ENCODE measurements at regions not wholly inside any gene's neighbourhood (a gene's known extent, or its start where the extent isn't known, plus 50 kb on each side); places are given as distances from the start of the nearest gene placed in this dataset.

- peaks cover 0 to 16% (median 0%) of the 10 kb centered on the region in 5 experiments for H3K9me3 ChIP-seq (ENCODE audit: control extremely low read depth in 1 of 5, control insufficient read depth in 4 of 5, insufficient read depth in 2 of 5, low read depth in 1 of 5, low read length in 4 of 5)
- CTCF ChIA-PET = no interaction called here
- no peak overlapping the region for H3K27ac ChIP-seq (ENCODE audit: insufficient read depth in 1 of 2, low read depth in 1 of 2, low read length in 2 of 2, poor library complexity in 1 of 2, severe bottlenecking in 2 of 2)
- POLR2A ChIA-PET = no interaction called here
- 95% methylated on average over 44 of the region's 45 CpGs for WGBS (ENCODE audit: insufficient coverage)
- peaks cover 0 to 32% (median 2%) of the 10 kb centered on the region in 5 experiments for H3K27me3 ChIP-seq (replicated peaks in 2 of 5; ENCODE audit: control insufficient read depth in 4 of 5, insufficient read depth in 5 of 5, low read length in 4 of 5)
- DNase-seq = no peak
- H3K36me3 ChIP-seq (ENCODE audit: control insufficient read depth in 4 of 4, insufficient read depth in 4 of 4, low read length in 3 of 4) = no peaks in the 10 kb centered on the region
- H3K4me3 ChIP-seq (ENCODE audit: control insufficient read depth in 1 of 7, extremely low read depth in 1 of 7, insufficient read depth in 4 of 7, low read depth in 2 of 7, low read length in 6 of 7) = no peak overlapping the region
- H3K4me1 ChIP-seq (ENCODE audit: control extremely low read depth in 1 of 4, control insufficient read depth in 4 of 4, insufficient read depth in 4 of 4, low read length in 3 of 4) = no peaks in the 10 kb centered on the region
These were observed 280.1 kb downstream of the NPHP4 start for GRCh38 chr1:5711956-5712645.

- Histone ChIP-seq H3K4me3 (ENCODE audit: control insufficient read depth in 1 of 7, extremely low read depth in 1 of 7, insufficient read depth in 4 of 7, low read depth in 2 of 7, low read length in 6 of 7) (no peak overlapping the region), H3K4me1 (ENCODE audit: control extremely low read depth in 1 of 4, control insufficient read depth in 4 of 4, insufficient read depth in 4 of 4, low read length in 3 of 4) (no peaks in the 10 kb centered on the region), H3K9me3 (ENCODE audit: control extremely low read depth in 1 of 5, control insufficient read depth in 4 of 5, insufficient read depth in 2 of 5, low read depth in 1 of 5, low read length in 4 of 5) (peaks cover 0 to 16% (median 0%) of the 10 kb centered on the region in 5 experiments), H3K27me3 (replicated peaks in 2 of 5; ENCODE audit: control insufficient read depth in 4 of 5, insufficient read depth in 5 of 5, low read length in 4 of 5) (peaks cover 0 to 22% (median 0%) of the 10 kb centered on the region in 5 experiments), H3K36me3 (ENCODE audit: control insufficient read depth in 4 of 4, insufficient read depth in 4 of 4, low read length in 3 of 4) (no peaks in the 10 kb centered on the region), H3K27ac (ENCODE audit: insufficient read depth in 1 of 2, low read depth in 1 of 2, low read length in 2 of 2, poor library complexity in 1 of 2, severe bottlenecking in 2 of 2) (no peak overlapping the region)
- 94% methylated on average over 7 of the region's 7 CpGs for WGBS (ENCODE audit: insufficient coverage)
- no peak for DNase-seq
- ChIA-PET POLR2A (no interaction called here), CTCF (no interaction called here)
These were observed 281.1 kb downstream of the NPHP4 start for GRCh38 chr1:5711079-5711478.

- no peak overlapping the region for H3K27ac ChIP-seq (ENCODE audit: insufficient read depth in 1 of 2, low read depth in 1 of 2, low read length in 2 of 2, poor library complexity in 1 of 2, severe bottlenecking in 2 of 2)
- peaks cover 0 to 21% (median 0%) of the 10 kb centered on the region in 5 experiments for H3K27me3 ChIP-seq (replicated peaks in 2 of 5; ENCODE audit: control insufficient read depth in 4 of 5, insufficient read depth in 5 of 5, low read length in 4 of 5)
- peaks cover 0 to 7% (median 0%) of the 10 kb centered on the region in 5 experiments for H3K9me3 ChIP-seq (ENCODE audit: control extremely low read depth in 1 of 5, control insufficient read depth in 4 of 5, insufficient read depth in 2 of 5, low read depth in 1 of 5, low read length in 4 of 5)
- 79% methylated on average over 3 of the region's 3 CpGs for WGBS (ENCODE audit: insufficient coverage)
- POLR2A ChIA-PET = no interaction called here
- H3K36me3 ChIP-seq (ENCODE audit: control insufficient read depth in 4 of 4, insufficient read depth in 4 of 4, low read length in 3 of 4) = no peaks in the 10 kb centered on the region
- DNase-seq = peak; percentile 7 to 25 (median 8)
- no peak overlapping the region for H3K4me3 ChIP-seq (ENCODE audit: control insufficient read depth in 1 of 7, extremely low read depth in 1 of 7, insufficient read depth in 4 of 7, low read depth in 2 of 7, low read length in 6 of 7)
- CTCF ChIA-PET = no interaction called here
- no peaks in the 10 kb centered on the region for H3K4me1 ChIP-seq (ENCODE audit: control extremely low read depth in 1 of 4, control insufficient read depth in 4 of 4, insufficient read depth in 4 of 4, low read length in 3 of 4)
These were observed 282.2 kb downstream of the NPHP4 start for GRCh38 chr1:5709976-5710375.

- WGBS (ENCODE audit: insufficient coverage) = 90% methylated on average over 3 of the region's 6 CpGs
- Histone ChIP-seq H3K27ac (ENCODE audit: insufficient read depth in 1 of 2, low read depth in 1 of 2, low read length in 2 of 2, poor library complexity in 1 of 2, severe bottlenecking in 2 of 2) (no peak overlapping the region), H3K4me3 (ENCODE audit: control insufficient read depth in 1 of 7, extremely low read depth in 1 of 7, insufficient read depth in 4 of 7, low read depth in 2 of 7, low read length in 6 of 7) (no peak overlapping the region), H3K4me1 (ENCODE audit: control extremely low read depth in 1 of 4, control insufficient read depth in 4 of 4, insufficient read depth in 4 of 4, low read length in 3 of 4) (no peaks in the 10 kb centered on the region), H3K9me3 (ENCODE audit: control extremely low read depth in 1 of 5, control insufficient read depth in 4 of 5, insufficient read depth in 2 of 5, low read depth in 1 of 5, low read length in 4 of 5) (peaks cover 0 to 7% (median 0%) of the 10 kb centered on the region in 5 experiments), H3K36me3 (ENCODE audit: control insufficient read depth in 4 of 4, insufficient read depth in 4 of 4, low read length in 3 of 4) (no peaks in the 10 kb centered on the region), H3K27me3 (replicated peaks in 2 of 5; ENCODE audit: control insufficient read depth in 4 of 5, insufficient read depth in 5 of 5, low read length in 4 of 5) (peaks cover 0 to 21% (median 0%) of the 10 kb centered on the region in 5 experiments)
- no peak for DNase-seq
- ChIA-PET CTCF (no interaction called here), POLR2A (no interaction called here)
These were observed 282.7 kb downstream of the NPHP4 start for GRCh38 chr1:5709461-5709975.

- H3K27ac ChIP-seq (ENCODE audit: insufficient read depth in 1 of 2, low read depth in 1 of 2, low read length in 2 of 2, poor library complexity in 1 of 2, severe bottlenecking in 2 of 2) = no peak overlapping the region
- no peaks in the 10 kb centered on the region for H3K36me3 ChIP-seq (ENCODE audit: control insufficient read depth in 4 of 4, insufficient read depth in 4 of 4, low read length in 3 of 4)
- H3K4me3 ChIP-seq (ENCODE audit: control insufficient read depth in 1 of 7, extremely low read depth in 1 of 7, insufficient read depth in 4 of 7, low read depth in 2 of 7, low read length in 6 of 7) = no peak overlapping the region
- no peaks in the 10 kb centered on the region for H3K4me1 ChIP-seq (ENCODE audit: control extremely low read depth in 1 of 4, control insufficient read depth in 4 of 4, insufficient read depth in 4 of 4, low read length in 3 of 4)
- no peak for DNase-seq
- H3K27me3 ChIP-seq (replicated peaks in 2 of 5; ENCODE audit: control insufficient read depth in 4 of 5, insufficient read depth in 5 of 5, low read length in 4 of 5) = peaks cover 0 to 16% (median 0%) of the 10 kb centered on the region in 5 experiments
- H3K9me3 ChIP-seq (ENCODE audit: control extremely low read depth in 1 of 5, control insufficient read depth in 4 of 5, insufficient read depth in 2 of 5, low read depth in 1 of 5, low read length in 4 of 5) = peaks cover 0 to 7% (median 0%) of the 10 kb centered on the region in 5 experiments
- ChIA-PET CTCF (no interaction called here), POLR2A (no interaction called here)
- WGBS (ENCODE audit: insufficient coverage) = 97% methylated on average over 19 of the region's 27 CpGs
These were observed 283.6 kb downstream of the NPHP4 start for GRCh38 chr1:5708346-5709245.

GRCh38 chr1:5707566-5708345, 284.5 kb downstream of the NPHP4 start:
- no peak for DNase-seq
- Histone ChIP-seq H3K4me1 (ENCODE audit: control extremely low read depth in 1 of 4, control insufficient read depth in 4 of 4, insufficient read depth in 4 of 4, low read length in 3 of 4) (no peaks in the 10 kb centered on the region), H3K9me3 (ENCODE audit: control extremely low read depth in 1 of 5, control insufficient read depth in 4 of 5, insufficient read depth in 2 of 5, low read depth in 1 of 5, low read length in 4 of 5) (peaks cover 0 to 4% (median 0%) of the 10 kb centered on the region in 5 experiments), H3K4me3 (ENCODE audit: control insufficient read depth in 1 of 7, extremely low read depth in 1 of 7, insufficient read depth in 4 of 7, low read depth in 2 of 7, low read length in 6 of 7) (no peak overlapping the region), H3K27ac (ENCODE audit: insufficient read depth in 1 of 2, low read depth in 1 of 2, low read length in 2 of 2, poor library complexity in 1 of 2, severe bottlenecking in 2 of 2) (no peak overlapping the region), H3K27me3 (replicated peaks in 2 of 5; ENCODE audit: control insufficient read depth in 4 of 5, insufficient read depth in 5 of 5, low read length in 4 of 5) (peaks cover 0 to 8% (median 0%) of the 10 kb centered on the region in 5 experiments), H3K36me3 (ENCODE audit: control insufficient read depth in 4 of 4, insufficient read depth in 4 of 4, low read length in 3 of 4) (no peaks in the 10 kb centered on the region)
- CTCF ChIA-PET = interaction anchor here (0.6 kb wide), 1 partner anchor 427 kb away, joined by 3 read pairs; no protein-coding TSS in a partner anchor
- POLR2A ChIA-PET = no interaction called here
- WGBS (ENCODE audit: insufficient coverage) = 100% methylated on average over 7 of the region's 12 CpGs
